ENCODE measurements at regions not wholly inside any gene's neighbourhood (a gene's known extent, or its start where the extent isn't known, plus 50 kb on each side); places are given as distances from the start of the nearest gene placed in this dataset.

DNA sequence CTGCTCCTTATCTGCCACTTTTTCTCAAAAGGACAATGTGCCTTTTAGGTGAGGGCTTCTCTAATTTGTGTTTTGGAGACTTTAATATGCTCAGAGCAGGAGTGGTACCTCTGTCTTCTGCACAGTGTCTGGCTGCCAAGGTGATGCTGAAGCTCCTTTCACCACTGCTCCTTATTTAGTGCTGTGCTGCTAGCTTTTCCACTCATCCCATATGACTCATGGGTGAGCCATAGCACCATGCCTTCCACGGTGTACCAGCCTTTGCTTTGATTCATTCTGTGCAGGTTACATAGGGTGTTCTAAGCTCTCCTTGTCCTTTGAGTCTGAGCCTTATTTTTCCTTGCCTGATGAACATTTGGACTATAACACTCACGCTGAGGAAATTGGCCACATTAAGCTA, 202.4 kb downstream of the ARL6IP6 start:
- H3K9me3 ChIP-seq = peaks cover 0 to 5% (median 0%) of the 10 kb centered on the region in 8 donors
- TF ChIP-seq, protein P1, sequence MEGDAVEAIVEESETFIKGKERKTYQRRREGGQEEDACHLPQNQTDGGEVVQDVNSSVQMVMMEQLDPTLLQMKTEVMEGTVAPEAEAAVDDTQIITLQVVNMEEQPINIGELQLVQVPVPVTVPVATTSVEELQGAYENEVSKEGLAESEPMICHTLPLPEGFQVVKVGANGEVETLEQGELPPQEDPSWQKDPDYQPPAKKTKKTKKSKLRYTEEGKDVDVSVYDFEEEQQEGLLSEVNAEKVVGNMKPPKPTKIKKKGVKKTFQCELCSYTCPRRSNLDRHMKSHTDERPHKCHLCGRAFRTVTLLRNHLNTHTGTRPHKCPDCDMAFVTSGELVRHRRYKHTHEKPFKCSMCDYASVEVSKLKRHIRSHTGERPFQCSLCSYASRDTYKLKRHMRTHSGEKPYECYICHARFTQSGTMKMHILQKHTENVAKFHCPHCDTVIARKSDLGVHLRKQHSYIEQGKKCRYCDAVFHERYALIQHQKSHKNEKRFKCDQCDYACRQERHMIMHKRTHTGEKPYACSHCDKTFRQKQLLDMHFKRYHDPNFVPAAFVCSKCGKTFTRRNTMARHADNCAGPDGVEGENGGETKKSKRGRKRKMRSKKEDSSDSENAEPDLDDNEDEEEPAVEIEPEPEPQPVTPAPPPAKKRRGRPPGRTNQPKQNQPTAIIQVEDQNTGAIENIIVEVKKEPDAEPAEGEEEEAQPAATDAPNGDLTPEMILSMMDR (IDR thresholded peaks at IDR 0.05 in 8 of 11, conservative IDR thresholded peaks at IDR 0.05 in 3 of 11) = no peak
- no peak for TF ChIP-seq POLR2AphosphoS5 (IDR thresholded peaks at IDR 0.05)
- 70 to 81% (median 71%) methylated on average over 2 of the region's 2 CpGs for WGBS, 5 donors
- H3K27ac ChIP-seq = no peak overlapping the region
- H3K27me3 ChIP-seq (replicated peaks in 1 of 7) = peaks cover 0 to 3% (median 0%) of the 10 kb centered on the region in 7 donors
- no peaks in the 10 kb centered on the region for H3K36me3 ChIP-seq
- DNase-seq = no peak
- H3K4me1 ChIP-seq = no peaks in the 10 kb centered on the region
- intact Hi-C loops (cut with DNase I; ENCODE audit: low total_unique reads) = no loop called here
- H3K4me3 ChIP-seq = no peak overlapping the region

DNA sequence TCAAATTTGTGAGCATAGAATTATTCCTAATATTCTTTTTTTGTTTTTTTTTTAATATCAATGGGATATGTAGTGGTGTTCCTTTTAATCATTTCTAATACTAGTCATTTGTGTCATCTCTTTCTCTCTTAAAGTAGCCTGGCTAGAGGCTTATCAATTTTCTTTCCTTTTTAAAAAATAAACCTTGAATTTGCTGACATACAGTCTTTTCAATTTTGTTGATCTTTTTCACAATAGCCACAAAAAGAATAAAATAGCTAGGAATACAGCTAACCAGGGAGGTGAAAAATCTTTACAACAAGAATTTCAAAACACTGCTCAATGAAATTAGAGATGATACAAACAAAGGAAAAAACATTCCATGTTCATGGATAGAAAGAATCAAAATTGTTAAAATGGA, 192.6 kb downstream of the ARL6IP6 start:
- H3K27me3 ChIP-seq (replicated peaks in 1 of 7) = no peaks in the 10 kb centered on the region
- no peak overlapping the region for H3K4me3 ChIP-seq
- no peak for DNase-seq
- intact Hi-C loops (cut with DNase I; ENCODE audit: low total_unique reads) = no loop called here
- no peaks in the 10 kb centered on the region for H3K9me3 ChIP-seq
- TF ChIP-seq, protein P1 (IDR thresholded peaks at IDR 0.05 in 8 of 11, conservative IDR thresholded peaks at IDR 0.05 in 3 of 11) = no peak
- TF ChIP-seq POLR2A (IDR thresholded peaks at IDR 0.05) (no peak), POLR2AphosphoS5 (IDR thresholded peaks at IDR 0.05) (no peak)
- H3K4me1 ChIP-seq = no peaks in the 10 kb centered on the region
- no peaks in the 10 kb centered on the region for H3K36me3 ChIP-seq
- no peak overlapping the region for H3K27ac ChIP-seq

DNA sequence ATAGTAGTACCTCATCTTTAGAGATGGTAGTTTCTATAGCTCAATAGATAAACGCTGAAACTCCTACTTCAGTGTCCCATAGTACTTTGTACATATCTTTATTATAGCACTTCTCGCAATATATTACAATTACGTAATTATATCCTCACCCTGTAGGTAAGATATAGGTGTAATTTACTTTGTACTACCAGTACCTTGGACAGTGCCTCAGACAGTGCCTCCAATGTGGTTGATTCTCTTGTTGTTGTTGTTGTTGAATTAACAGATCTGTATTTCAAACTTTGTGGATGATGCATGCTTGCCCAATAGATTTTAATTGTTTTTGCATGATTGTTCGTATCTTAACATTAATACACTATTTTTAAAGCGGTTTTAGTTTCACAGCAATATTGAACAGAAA, 188.6 kb downstream of the ARL6IP6 start:
- no peaks in the 10 kb centered on the region for H3K4me1 ChIP-seq
- no peak for DNase-seq
- TF ChIP-seq, protein P1 (IDR thresholded peaks at IDR 0.05 in 8 of 11, conservative IDR thresholded peaks at IDR 0.05 in 3 of 11) = no peak
- TF ChIP-seq POLR2A (IDR thresholded peaks at IDR 0.05) (no peak), POLR2AphosphoS5 (IDR thresholded peaks at IDR 0.05) (no peak)
- intact Hi-C loops (cut with DNase I; ENCODE audit: low total_unique reads) = no loop called here
- H3K4me3 ChIP-seq = no peak overlapping the region
- H3K36me3 ChIP-seq = no peaks in the 10 kb centered on the region
- 69 to 78% (median 76%) methylated on average over 5 of the region's 5 CpGs for WGBS, 5 donors
- H3K27ac ChIP-seq = no peak overlapping the region
- H3K27me3 ChIP-seq (replicated peaks in 1 of 7) = no peaks in the 10 kb centered on the region
- no peaks in the 10 kb centered on the region for H3K9me3 ChIP-seq

DNA sequence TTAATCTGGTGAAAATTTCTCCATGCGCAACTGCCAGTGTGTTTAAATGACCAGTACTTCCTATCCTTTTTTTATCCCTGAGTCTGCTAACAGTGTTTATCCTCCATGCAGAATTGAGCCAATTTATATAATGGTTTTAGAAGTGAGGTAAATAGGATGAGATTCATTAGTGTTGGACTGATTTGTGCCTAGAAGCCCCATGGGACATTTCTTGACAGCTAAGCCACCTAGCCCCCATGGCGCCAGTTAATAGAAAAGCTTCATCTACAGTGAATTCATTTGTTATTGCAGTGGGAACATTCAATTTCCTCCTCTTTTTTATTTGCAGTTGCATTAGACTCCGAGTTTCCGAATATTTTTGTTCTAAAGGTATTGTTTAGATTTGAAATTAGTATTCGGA, 175.6 kb downstream of the ARL6IP6 start:
- no peak for DNase-seq
- H3K4me3 ChIP-seq = no peak overlapping the region
- no peaks in the 10 kb centered on the region for H3K4me1 ChIP-seq
- H3K36me3 ChIP-seq = no peaks in the 10 kb centered on the region
- no peaks in the 10 kb centered on the region for H3K9me3 ChIP-seq
- H3K27me3 ChIP-seq (replicated peaks in 1 of 7) = no peaks in the 10 kb centered on the region
- TF ChIP-seq, protein P1 (IDR thresholded peaks at IDR 0.05 in 8 of 11, conservative IDR thresholded peaks at IDR 0.05 in 3 of 11) = no peak
- no peak for TF ChIP-seq POLR2A (IDR thresholded peaks at IDR 0.05)
- WGBS, 5 donors = 77 to 90% (median 87%) methylated on average over 5 of the region's 5 CpGs
- H3K27ac ChIP-seq = no peak overlapping the region
- intact Hi-C loops (cut with DNase I; ENCODE audit: low total_unique reads) = no loop called here

All from spleen (tissue), 11 donors.